Right lobe of liver (tissue), 6 donors: ENCODE measurements at regions not wholly inside any gene's neighbourhood (a gene's known extent, or its start where the extent isn't known, plus 50 kb on each side); places are given as distances from the start of the nearest gene placed in this dataset.

ENCODE experiments used
- ATAC-seq, 4 donors: fragments of 200-7000 bp; cut with Tn5 transposase; one replicate each; pipeline ENCODE4 v1.9.1; 2020; ENCODE audit warnings: mild to moderate bottlenecking in 4 of 4, moderate library complexity in 4 of 4
- DNase-seq, 3 donors: peaks; one replicate each; pipeline ENCODE4 v3.0.0-alpha.2; 2020
- H3K27ac ChIP-seq, 3 donors: fragments of 200-600 bp; one replicate each; pipeline ENCODE4 v1.8.0; 2022
- H3K27me3 ChIP-seq, 2 donors: fragments of 200-600 bp; one replicate each; pipeline ENCODE4 v1.8.0; 2022
- H3K36me3 ChIP-seq, 4 donors: fragments of 200-600 bp; sonication (generic) in 1 of 4; one replicate each; pipeline versions ENCODE4 v1.5.1 to v1.8.0; 2017 to 2022; ENCODE audit warnings: control low read depth in 1 of 4
- H3K4me1 ChIP-seq, 4 donors: fragments of 200-600 bp; sonication (generic) in 1 of 4; one replicate each; pipeline versions ENCODE4 v1.5.1 to v1.8.0; 2017 to 2022; ENCODE audit warnings: control low read depth in 1 of 4
- H3K4me3 ChIP-seq, 3 donors: fragments of 200-600 bp; one replicate each; pipeline ENCODE4 v1.8.0; 2022
- H3K9me3 ChIP-seq, 4 donors: fragments of 200-600 bp; sonication (generic) in 1 of 4; one replicate each; pipeline versions ENCODE4 v1.5.1 to v1.8.0; 2017 to 2022; ENCODE audit warnings: control low read depth in 1 of 4
- POLR2A ChIP-seq: fragments of 450-650 bp; IDR thresholded peaks from one replicate; pipeline ENCODE4 v1.6.1; 2017; ENCODE audit warnings: antibody characterized with exemption, mild to moderate bottlenecking
- WGBS: methylation state at CpG from one replicate; pipeline ENCODE4 v1.1.6; 2018; ENCODE audit warnings: low coverage, low lambda C conversion rate; ENCODE audit not compliant: insufficient coverage; ENCODE audit errors: missing lambda C conversion rate; 5-methylcytosine and 5-hydroxymethylcytosine counted together
- intact Hi-C, 2 donors: fragments of 100-400 bp; cut with DNase I; formaldehyde crosslinking; loops; one replicate each; pipeline versions ENCODE4 v1.11.2 to v1.14.1; 2022
- TF ChIP-seq, protein P1 (sequence below), 4 donors: fragments of 200-600 bp in 3 of 4; fragments of 450-650 bp in 1 of 4; IDR thresholded peaks; one replicate each; pipeline versions ENCODE4 v1.5.1 to v1.8.0; 2016 to 2022; ENCODE audit warnings: antibody characterized with exemption in 4 of 4, mild to moderate bottlenecking in 2 of 4
- donor health status: DM: no; HTN: yes; CAD: no.
- donor health status: DM: no; HTN: no; CAD: no.
- donor health status: DM: no; HTN: no; CAD: no.
- donor health status: DM: no; HTN: yes; CAD: no.
- donor health status: DM: no; HTN: yes; CAD: no.

GRCh38 chr9:80554301-80554700 is 982.5 kb downstream of the TLE4 start:
- Histone ChIP-seq H3K36me3 (no peaks in the 10 kb centered on the region), H3K9me3 (no peaks in the 10 kb centered on the region), H3K4me1 (peaks cover 0 to 6% (median 0%) of the 10 kb centered on the region in 4 donors), H3K27ac (no peak overlapping the region), H3K27me3 (no peaks in the 10 kb centered on the region), H3K4me3 (no peak overlapping the region)
- ATAC-seq (no peak), DNase-seq (no peak)
- intact Hi-C loops, result no loop called here
- 58% methylated on average over 3 of the region's 3 CpGs for WGBS
- TF ChIP-seq, protein P1, sequence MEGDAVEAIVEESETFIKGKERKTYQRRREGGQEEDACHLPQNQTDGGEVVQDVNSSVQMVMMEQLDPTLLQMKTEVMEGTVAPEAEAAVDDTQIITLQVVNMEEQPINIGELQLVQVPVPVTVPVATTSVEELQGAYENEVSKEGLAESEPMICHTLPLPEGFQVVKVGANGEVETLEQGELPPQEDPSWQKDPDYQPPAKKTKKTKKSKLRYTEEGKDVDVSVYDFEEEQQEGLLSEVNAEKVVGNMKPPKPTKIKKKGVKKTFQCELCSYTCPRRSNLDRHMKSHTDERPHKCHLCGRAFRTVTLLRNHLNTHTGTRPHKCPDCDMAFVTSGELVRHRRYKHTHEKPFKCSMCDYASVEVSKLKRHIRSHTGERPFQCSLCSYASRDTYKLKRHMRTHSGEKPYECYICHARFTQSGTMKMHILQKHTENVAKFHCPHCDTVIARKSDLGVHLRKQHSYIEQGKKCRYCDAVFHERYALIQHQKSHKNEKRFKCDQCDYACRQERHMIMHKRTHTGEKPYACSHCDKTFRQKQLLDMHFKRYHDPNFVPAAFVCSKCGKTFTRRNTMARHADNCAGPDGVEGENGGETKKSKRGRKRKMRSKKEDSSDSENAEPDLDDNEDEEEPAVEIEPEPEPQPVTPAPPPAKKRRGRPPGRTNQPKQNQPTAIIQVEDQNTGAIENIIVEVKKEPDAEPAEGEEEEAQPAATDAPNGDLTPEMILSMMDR (IDR thresholded peaks at IDR 0.05), result no peak
- TF ChIP-seq POLR2A, result no peak

GRCh38 chr9:80552931-80553330 is 981.2 kb downstream of the TLE4 start:
- no peaks in the 10 kb centered on the region for H3K27me3 ChIP-seq
- H3K4me3 ChIP-seq, result no peak overlapping the region
- H3K36me3 ChIP-seq, result no peaks in the 10 kb centered on the region
- H3K9me3 ChIP-seq, result no peaks in the 10 kb centered on the region
- 5% methylated on average over 6 of the region's 6 CpGs for WGBS
- peak in 2 of 3 donors; percentile 49 to 73 for DNase-seq
- intact Hi-C loops, result no loop called here
- no peak for TF ChIP-seq POLR2A
- TF ChIP-seq, protein P1 (IDR thresholded peaks at IDR 0.05), result no peak
- H3K27ac ChIP-seq, result no peak overlapping the region
- H3K4me1 ChIP-seq, result peaks cover 0 to 6% (median 0%) of the 10 kb centered on the region in 4 donors
- peak; percentile 95 to 99 (median 98) for ATAC-seq

DNA sequence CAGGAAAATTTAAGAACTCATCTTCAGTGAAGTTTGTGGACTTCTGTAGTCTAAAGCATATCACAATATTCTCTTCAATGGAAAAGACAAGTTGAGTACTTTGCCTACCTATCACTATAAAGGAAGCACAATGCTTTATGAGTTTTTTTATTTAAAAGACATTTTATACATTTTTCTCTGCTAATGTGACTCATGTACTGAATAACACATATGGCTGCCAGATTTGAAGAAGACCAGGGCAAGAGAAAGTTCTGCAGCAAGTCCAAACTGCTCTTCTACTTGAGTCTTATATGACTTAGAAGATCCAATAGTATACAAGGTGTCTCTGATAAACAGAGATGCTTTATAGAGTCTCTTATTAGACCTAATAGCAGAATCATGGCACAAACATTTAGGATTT is 978.4 kb downstream of the TLE4 start:
- Histone ChIP-seq H3K9me3 (no peaks in the 10 kb centered on the region), H3K4me3 (no peak overlapping the region), H3K27ac (no peak overlapping the region), H3K36me3 (no peaks in the 10 kb centered on the region), H3K27me3 (no peaks in the 10 kb centered on the region), H3K4me1 (peaks cover 0 to 6% (median 0%) of the 10 kb centered on the region in 4 donors)
- no peak for TF ChIP-seq POLR2A
- TF ChIP-seq, protein P1 (IDR thresholded peaks at IDR 0.05), result no peak
- ATAC-seq, result no peak
- intact Hi-C loops, result no loop called here
- DNase-seq, result no peak

DNA sequence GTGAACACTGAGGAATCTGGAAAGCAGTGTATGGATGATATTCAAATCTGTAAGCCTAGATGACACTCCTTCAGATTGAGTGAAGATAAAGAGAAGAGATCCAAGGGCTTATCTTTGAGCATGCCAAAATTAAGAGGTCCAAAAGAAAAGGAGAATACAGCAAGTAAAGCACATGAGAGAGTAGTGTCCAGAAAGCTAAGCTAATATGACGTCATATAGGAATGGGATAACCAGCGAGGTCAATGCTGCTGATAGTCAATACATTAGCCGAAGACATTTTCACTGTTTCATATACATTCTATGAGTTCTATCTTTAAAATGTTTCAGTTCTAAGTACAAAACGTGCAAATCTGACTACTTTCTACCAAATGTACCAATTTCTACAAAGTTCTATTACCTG is 975.8 kb downstream of the TLE4 start:
- H3K9me3 ChIP-seq, result no peaks in the 10 kb centered on the region
- no peak overlapping the region for H3K27ac ChIP-seq
- DNase-seq (no peak), ATAC-seq (no peak)
- intact Hi-C loops, result no loop called here
- H3K36me3 ChIP-seq, result no peaks in the 10 kb centered on the region
- no peak overlapping the region for H3K4me3 ChIP-seq
- WGBS, result 62% methylated on average over 4 of the region's 4 CpGs
- TF ChIP-seq, protein P1 (IDR thresholded peaks at IDR 0.05), result no peak
- no peak for TF ChIP-seq POLR2A
- H3K4me1 ChIP-seq, result peaks cover 0 to under 1% (median 0%) of the 10 kb centered on the region in 4 donors
- no peaks in the 10 kb centered on the region for H3K27me3 ChIP-seq

DNA sequence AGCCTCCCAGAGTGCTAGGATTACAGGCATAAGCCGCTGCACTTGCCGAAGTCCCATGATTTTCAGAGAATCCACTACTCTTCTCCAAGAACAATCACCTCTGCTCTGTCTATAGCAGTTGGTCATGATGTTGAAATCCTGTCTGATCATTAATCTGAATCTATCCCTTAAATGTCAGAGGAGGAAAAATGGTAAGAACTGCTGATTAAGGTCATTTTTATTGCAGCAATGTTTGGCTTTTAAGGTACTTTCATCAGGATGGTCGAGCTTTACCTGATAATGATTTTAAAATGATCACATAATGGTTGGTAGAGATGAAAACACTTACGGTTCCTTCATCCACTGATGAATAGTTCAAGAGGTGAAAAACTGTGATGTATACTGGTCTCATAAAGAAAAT is 968.6 kb downstream of the TLE4 start:
- no peak for ATAC-seq
- no peak overlapping the region for H3K4me3 ChIP-seq
- intact Hi-C loops, result no loop called here
- TF ChIP-seq, protein P1 (IDR thresholded peaks at IDR 0.05), result no peak
- TF ChIP-seq POLR2A, result no peak
- H3K4me1 ChIP-seq, result no peaks in the 10 kb centered on the region
- no peak for DNase-seq
- no peak overlapping the region for H3K27ac ChIP-seq
- WGBS, result 42% methylated on average over 4 of the region's 4 CpGs
- H3K9me3 ChIP-seq, result no peaks in the 10 kb centered on the region
- no peaks in the 10 kb centered on the region for H3K27me3 ChIP-seq
- no peaks in the 10 kb centered on the region for H3K36me3 ChIP-seq
